HUDEP-2 (cell line): ENCODE measurements at regions not wholly inside any gene's neighbourhood (a gene's known extent, or its start where the extent isn't known, plus 50 kb on each side); places are given as distances from the start of the nearest gene placed in this dataset.

ENCODE experiments used
- DNase-seq, 76 experiments: peaks; one replicate each; lab custom pipeline; 2025; ENCODE audit not compliant: unreplicated experiment in 76 of 76; lab: John Stamatoyannopoulos, UW

- no peak for DNase-seq
Measured at GRCh38 chr12:107271523-107271922, 178.2 kb upstream of the CRY1 start.

- DNase-seq = no peak
Measured at GRCh38 chr12:107275530-107275929, 182.2 kb upstream of the CRY1 start.

GRCh38 chr12:107277855-107278254 is 184.5 kb upstream of the CRY1 start:
- DNase-seq = no peak

- no peak for DNase-seq
Measured at GRCh38 chr12:107282628-107283027, 189.3 kb upstream of the CRY1 start.

GRCh38 chr12:107283652-107284051 is 190.3 kb upstream of the CRY1 start:
- DNase-seq = no peak

- no peak for DNase-seq
Measured at GRCh38 chr12:107284692-107285091, 191.3 kb upstream of the CRY1 start.

GRCh38 chr12:107287436-107288413 is 194.4 kb upstream of the CRY1 start:
- no peak for DNase-seq

GRCh38 chr12:107288414-107289127 is 195.2 kb upstream of the CRY1 start:
- DNase-seq = no peak

GRCh38 chr12:107291018-107291417 is 197.7 kb upstream of the CRY1 start:
- no peak for DNase-seq

- DNase-seq = no peak
Measured at GRCh38 chr12:107296681-107297089, 203.3 kb upstream of the CRY1 start.

- no peak for DNase-seq
Measured at GRCh38 chr12:107302649-107303341, 209.4 kb upstream of the CRY1 start.

- DNase-seq = no peak
Measured at GRCh38 chr12:107304588-107305532, 211.5 kb upstream of the CRY1 start.

- no peak for DNase-seq
Measured at GRCh38 chr12:107306141-107306659, 212.9 kb upstream of the CRY1 start.

- no peak for DNase-seq
Measured at GRCh38 chr12:107308310-107308709, 215.0 kb upstream of the CRY1 start.

GRCh38 chr12:107309020-107309419 is 215.7 kb upstream of the CRY1 start:
- DNase-seq = no peak

GRCh38 chr12:107310621-107311020 is 217.3 kb upstream of the CRY1 start:
- DNase-seq = no peak

GRCh38 chr12:107311682-107312081 is 218.3 kb upstream of the CRY1 start:
- no peak for DNase-seq

GRCh38 chr12:107317751-107318555 is 224.6 kb upstream of the CRY1 start:
- peak in 18 of 76 experiments; percentile 1 to 33 (median 14) for DNase-seq

- DNase-seq = no peak
Measured at GRCh38 chr12:107318556-107318805, 225.1 kb upstream of the CRY1 start.
